Ishikawa (cell line): ENCODE measurements at regions not wholly inside any gene's neighbourhood (a gene's known extent, or its start where the extent isn't known, plus 50 kb on each side); places are given as distances from the start of the nearest gene placed in this dataset.

ENCODE experiments used
- FOXM1 ChIP-seq: IDR thresholded peaks from 2 replicates; pipeline ENCODE4 v1.6.1; 2012; ENCODE audit warnings: low read depth, borderline replicate concordance
- TAF1 ChIP-seq: IDR thresholded peaks from 2 replicates; pipeline ENCODE4 v1.6.1; 2012; ENCODE audit warnings: low read depth, mild to moderate bottlenecking
- TF ChIP-seq, protein P1 (sequence below): IDR thresholded peaks from 2 replicates; pipeline ENCODE4 v1.6.1; 2012

DNA sequence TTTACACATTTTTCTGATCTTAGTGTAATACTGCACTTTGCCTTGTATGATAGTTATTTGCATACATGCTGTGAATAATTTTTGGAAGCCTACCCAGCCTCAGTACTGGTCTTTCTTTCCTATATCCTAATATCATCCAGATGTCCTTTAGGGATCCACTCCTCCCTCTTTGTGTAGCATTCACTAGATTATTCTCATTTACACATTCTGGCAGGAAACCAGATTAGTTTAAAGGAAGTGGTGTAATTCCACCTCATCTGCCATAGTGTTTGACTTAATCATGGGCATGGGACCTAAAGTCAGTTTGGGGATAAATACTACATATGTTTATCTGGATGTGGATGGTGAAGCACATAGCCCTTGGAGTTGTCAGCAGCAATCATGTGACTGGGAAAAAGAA, 444.9 kb upstream of the MAP2 start:
- TF ChIP-seq TAF1 (no peak), FOXM1 (no peak)
- TF ChIP-seq, protein P1, sequence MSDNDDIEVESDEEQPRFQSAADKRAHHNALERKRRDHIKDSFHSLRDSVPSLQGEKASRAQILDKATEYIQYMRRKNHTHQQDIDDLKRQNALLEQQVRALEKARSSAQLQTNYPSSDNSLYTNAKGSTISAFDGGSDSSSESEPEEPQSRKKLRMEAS = no peak
